Subcutaneous abdominal adipose tissue (tissue), 5 donors: ENCODE measurements at regions not wholly inside any gene's neighbourhood (a gene's known extent, or its start where the extent isn't known, plus 50 kb on each side); places are given as distances from the start of the nearest gene placed in this dataset.

Experiments
- H3K27ac ChIP-seq: one replicate; pipeline ENCODE4 v1.7.0; 2013; ENCODE audit warnings: low read depth, mild to moderate bottlenecking, inconsistent platforms, low read length, moderate library complexity
- H3K27me3 ChIP-seq, 5 donors: one replicate each; pipeline ENCODE4 v1.7.0; 2013; ENCODE audit warnings: low read length in 5 of 5, inconsistent platforms in 1 of 5; ENCODE audit not compliant: control insufficient read depth in 5 of 5, insufficient read depth in 4 of 5
- H3K36me3 ChIP-seq, 5 donors: one replicate each; pipeline ENCODE4 v1.7.0; 2013; ENCODE audit warnings: low read length in 5 of 5; ENCODE audit not compliant: control insufficient read depth in 5 of 5, insufficient read depth in 5 of 5
- H3K4me1 ChIP-seq, 5 donors: one replicate each; pipeline ENCODE4 v1.7.0; 2013; ENCODE audit warnings: low read length in 5 of 5, mild to moderate bottlenecking in 3 of 5, moderate library complexity in 1 of 5; ENCODE audit not compliant: control insufficient read depth in 5 of 5, insufficient read depth in 5 of 5
- H3K4me3 ChIP-seq, 5 donors: one replicate each; pipeline ENCODE4 v1.7.0; 2013; ENCODE audit warnings: low read length in 5 of 5, low read depth in 1 of 5
- H3K9ac ChIP-seq, 5 donors: one replicate each; pipeline ENCODE4 v1.7.0; 2013; ENCODE audit warnings: low read length in 5 of 5, mild to moderate bottlenecking in 4 of 5, moderate library complexity in 3 of 5
- H3K9me3 ChIP-seq, 5 donors: one replicate each; pipeline ENCODE4 v1.7.0; 2013; ENCODE audit warnings: low read length in 5 of 5; ENCODE audit not compliant: control insufficient read depth in 5 of 5
- donor health status: healthy.
- donor health status: healthy.
- donor health status: healthy.
- donor health status: healthy.
- donor health status: healthy.

GRCh38 chr13:34034411-34034810 lies 216.5 kb downstream of the RFC3 start:
- no peaks in the 10 kb centered on the region for H3K4me1 ChIP-seq

GRCh38 chr13:34035178-34035577 lies 217.2 kb downstream of the RFC3 start:
- Histone ChIP-seq H3K36me3 (no peaks in the 10 kb centered on the region), H3K27ac (no peak overlapping the region), H3K4me1 (no peaks in the 10 kb centered on the region), H3K9ac (no peak overlapping the region), H3K4me3 (no peak overlapping the region), H3K27me3 (no peaks in the 10 kb centered on the region), H3K9me3 (peaks cover 0 to 13% (median 0%) of the 10 kb centered on the region in 5 donors)

More at GRCh38 chr13:34034411-34034810, 216.5 kb downstream of the RFC3 start:
- H3K9me3 ChIP-seq, result peaks cover 0 to 13% (median 1%) of the 10 kb centered on the region in 5 donors
- H3K27me3 ChIP-seq, result no peaks in the 10 kb centered on the region
- H3K9ac ChIP-seq, result no peak overlapping the region
- H3K36me3 ChIP-seq, result no peaks in the 10 kb centered on the region
- no peak overlapping the region for H3K4me3 ChIP-seq
- H3K27ac ChIP-seq, result no peak overlapping the region

GRCh38 chr13:34035676-34036325 lies 217.9 kb downstream of the RFC3 start:
- H3K4me1 ChIP-seq, result no peaks in the 10 kb centered on the region
- no peak overlapping the region for H3K9ac ChIP-seq
- H3K4me3 ChIP-seq, result no peak overlapping the region
- no peaks in the 10 kb centered on the region for H3K36me3 ChIP-seq
- peaks cover 0 to 13% (median 0%) of the 10 kb centered on the region in 5 donors for H3K9me3 ChIP-seq
- H3K27ac ChIP-seq, result no peak overlapping the region
- no peaks in the 10 kb centered on the region for H3K27me3 ChIP-seq

GRCh38 chr13:34037636-34038540 lies 219.9 kb downstream of the RFC3 start:
- peaks cover 0 to 13% (median 0%) of the 10 kb centered on the region in 5 donors for H3K9me3 ChIP-seq
- H3K4me1 ChIP-seq, result no peaks in the 10 kb centered on the region
- no peaks in the 10 kb centered on the region for H3K27me3 ChIP-seq
- no peak overlapping the region for H3K4me3 ChIP-seq
- no peaks in the 10 kb centered on the region for H3K36me3 ChIP-seq
- H3K9ac ChIP-seq, result no peak overlapping the region
- H3K27ac ChIP-seq, result no peak overlapping the region

- Histone ChIP-seq H3K9me3 (peaks cover 0 to 13% (median 0%) of the 10 kb centered on the region in 5 donors), H3K9ac (no peak overlapping the region), H3K4me1 (no peaks in the 10 kb centered on the region), H3K36me3 (no peaks in the 10 kb centered on the region), H3K4me3 (no peak overlapping the region), H3K27me3 (no peaks in the 10 kb centered on the region), H3K27ac (no peak overlapping the region)
Observed at GRCh38 chr13:34038541-34039068, 220.7 kb downstream of the RFC3 start.

- H3K9ac ChIP-seq, result no peak overlapping the region
Observed at GRCh38 chr13:34039678-34040077, 221.7 kb downstream of the RFC3 start.

GRCh38 chr13:34040863-34041262 lies 222.9 kb downstream of the RFC3 start:
- H3K27ac ChIP-seq, result no peak overlapping the region
- H3K9ac ChIP-seq, result no peak overlapping the region

More at GRCh38 chr13:34039678-34040077, 221.7 kb downstream of the RFC3 start:
- Histone ChIP-seq H3K27ac (no peak overlapping the region), H3K36me3 (no peaks in the 10 kb centered on the region), H3K4me1 (no peaks in the 10 kb centered on the region), H3K9me3 (peaks cover 0 to 7% (median 0%) of the 10 kb centered on the region in 5 donors), H3K4me3 (no peak overlapping the region), H3K27me3 (no peaks in the 10 kb centered on the region)

GRCh38 chr13:34044041-34044440 lies 226.1 kb downstream of the RFC3 start:
- H3K27ac ChIP-seq, result no peak overlapping the region
- no peaks in the 10 kb centered on the region for H3K4me1 ChIP-seq
- H3K9me3 ChIP-seq, result no peaks in the 10 kb centered on the region
- H3K36me3 ChIP-seq, result no peaks in the 10 kb centered on the region
- no peak overlapping the region for H3K4me3 ChIP-seq
- no peak overlapping the region for H3K9ac ChIP-seq
- no peaks in the 10 kb centered on the region for H3K27me3 ChIP-seq

More at GRCh38 chr13:34040863-34041262, 222.9 kb downstream of the RFC3 start:
- H3K4me1 ChIP-seq, result no peaks in the 10 kb centered on the region
- H3K9me3 ChIP-seq, result peaks cover 0 to 3% (median 0%) of the 10 kb centered on the region in 5 donors
- H3K27me3 ChIP-seq, result no peaks in the 10 kb centered on the region
- H3K4me3 ChIP-seq, result no peak overlapping the region
- H3K36me3 ChIP-seq, result no peaks in the 10 kb centered on the region

- Histone ChIP-seq H3K4me1 (no peaks in the 10 kb centered on the region), H3K9me3 (no peaks in the 10 kb centered on the region), H3K4me3 (no peak overlapping the region), H3K36me3 (no peaks in the 10 kb centered on the region), H3K27me3 (no peaks in the 10 kb centered on the region), H3K9ac (no peak overlapping the region), H3K27ac (no peak overlapping the region)
Observed at GRCh38 chr13:34044660-34045080, 226.7 kb downstream of the RFC3 start.

- Histone ChIP-seq H3K4me3 (no peak overlapping the region), H3K36me3 (no peaks in the 10 kb centered on the region), H3K27me3 (no peaks in the 10 kb centered on the region), H3K4me1 (no peaks in the 10 kb centered on the region), H3K9me3 (no peaks in the 10 kb centered on the region), H3K27ac (no peak overlapping the region), H3K9ac (no peak overlapping the region)
Observed at GRCh38 chr13:34046457-34046856, 228.5 kb downstream of the RFC3 start.
